ENCODE measurements at regions not wholly inside any gene's neighbourhood (a gene's known extent, or its start where the extent isn't known, plus 50 kb on each side); places are given as distances from the start of the nearest gene placed in this dataset.
A peak's percentile ranks its signal among the peaks of the same experiment; 100 is the strongest.

GRCh38 chr13:105991622-105992277 is 543.7 kb downstream of the EFNB2 start:
- no peaks in the 10 kb centered on the region for H3K9me3 ChIP-seq (ENCODE audit: control insufficient read depth, low read length)
- DNase-seq = no peak
- no peaks in the 10 kb centered on the region for H3K36me3 ChIP-seq (ENCODE audit: control insufficient read depth, insufficient read depth, low read length)
- H3K27me3 Mint-ChIP-seq (ENCODE audit: insufficient read depth) = no peaks in the 10 kb centered on the region
- no peaks in the 10 kb centered on the region for H3K9me3 Mint-ChIP-seq
- H3K4me3 ChIP-seq (ENCODE audit: low read length) = no peak overlapping the region
- TF ChIP-seq, protein P1, sequence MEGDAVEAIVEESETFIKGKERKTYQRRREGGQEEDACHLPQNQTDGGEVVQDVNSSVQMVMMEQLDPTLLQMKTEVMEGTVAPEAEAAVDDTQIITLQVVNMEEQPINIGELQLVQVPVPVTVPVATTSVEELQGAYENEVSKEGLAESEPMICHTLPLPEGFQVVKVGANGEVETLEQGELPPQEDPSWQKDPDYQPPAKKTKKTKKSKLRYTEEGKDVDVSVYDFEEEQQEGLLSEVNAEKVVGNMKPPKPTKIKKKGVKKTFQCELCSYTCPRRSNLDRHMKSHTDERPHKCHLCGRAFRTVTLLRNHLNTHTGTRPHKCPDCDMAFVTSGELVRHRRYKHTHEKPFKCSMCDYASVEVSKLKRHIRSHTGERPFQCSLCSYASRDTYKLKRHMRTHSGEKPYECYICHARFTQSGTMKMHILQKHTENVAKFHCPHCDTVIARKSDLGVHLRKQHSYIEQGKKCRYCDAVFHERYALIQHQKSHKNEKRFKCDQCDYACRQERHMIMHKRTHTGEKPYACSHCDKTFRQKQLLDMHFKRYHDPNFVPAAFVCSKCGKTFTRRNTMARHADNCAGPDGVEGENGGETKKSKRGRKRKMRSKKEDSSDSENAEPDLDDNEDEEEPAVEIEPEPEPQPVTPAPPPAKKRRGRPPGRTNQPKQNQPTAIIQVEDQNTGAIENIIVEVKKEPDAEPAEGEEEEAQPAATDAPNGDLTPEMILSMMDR (conservative IDR thresholded peaks at IDR 0.05) = no peak
- H3K27ac ChIP-seq (ENCODE audit: low read depth, low read length) = peak overlapping the region; percentile 42
- no peak overlapping the region for H3K9ac ChIP-seq (ENCODE audit: extremely low read depth, low read length, poor library complexity, severe bottlenecking)
- no peaks in the 10 kb centered on the region for H3K4me1 Mint-ChIP-seq
- no peaks in the 10 kb centered on the region for H3K4me1 ChIP-seq (ENCODE audit: control insufficient read depth, insufficient read depth, low read length)
- no peaks in the 10 kb centered on the region for H3K36me3 Mint-ChIP-seq (ENCODE audit: low read depth)
- no peaks in the 10 kb centered on the region for H3K27me3 ChIP-seq (ENCODE audit: control insufficient read depth, insufficient read depth, low read length, poor library complexity, severe bottlenecking)
- H3K27ac Mint-ChIP-seq = no peak overlapping the region
- no peak overlapping the region for H3K4me3 Mint-ChIP-seq
- WGBS, 2 experiments (ENCODE audit: insufficient coverage in 1 of 2, insufficient read length in 1 of 2) = 89% methylated on average over 4 of the region's 4 CpGs

DNA sequence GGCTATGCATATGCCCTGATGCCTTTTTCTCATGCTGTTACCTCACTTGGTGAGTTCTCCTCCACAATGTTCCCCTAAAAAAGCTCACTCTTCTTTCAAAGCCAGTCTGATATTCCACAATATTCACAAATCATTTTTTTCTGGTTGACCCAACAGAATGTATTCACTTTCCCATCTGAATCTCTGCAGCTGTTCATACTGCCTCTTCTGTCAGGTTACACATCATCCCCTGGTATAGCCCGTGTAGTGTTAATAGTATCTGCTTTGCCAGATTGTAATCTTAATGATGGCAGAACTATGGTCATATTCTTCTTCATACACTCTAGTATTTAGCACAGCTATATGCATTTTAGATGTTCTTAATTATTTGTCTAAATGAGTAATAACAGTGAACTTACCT is 544.3 kb downstream of the EFNB2 start:
- TF ChIP-seq, protein P1 (conservative IDR thresholded peaks at IDR 0.05) = no peak

DNA sequence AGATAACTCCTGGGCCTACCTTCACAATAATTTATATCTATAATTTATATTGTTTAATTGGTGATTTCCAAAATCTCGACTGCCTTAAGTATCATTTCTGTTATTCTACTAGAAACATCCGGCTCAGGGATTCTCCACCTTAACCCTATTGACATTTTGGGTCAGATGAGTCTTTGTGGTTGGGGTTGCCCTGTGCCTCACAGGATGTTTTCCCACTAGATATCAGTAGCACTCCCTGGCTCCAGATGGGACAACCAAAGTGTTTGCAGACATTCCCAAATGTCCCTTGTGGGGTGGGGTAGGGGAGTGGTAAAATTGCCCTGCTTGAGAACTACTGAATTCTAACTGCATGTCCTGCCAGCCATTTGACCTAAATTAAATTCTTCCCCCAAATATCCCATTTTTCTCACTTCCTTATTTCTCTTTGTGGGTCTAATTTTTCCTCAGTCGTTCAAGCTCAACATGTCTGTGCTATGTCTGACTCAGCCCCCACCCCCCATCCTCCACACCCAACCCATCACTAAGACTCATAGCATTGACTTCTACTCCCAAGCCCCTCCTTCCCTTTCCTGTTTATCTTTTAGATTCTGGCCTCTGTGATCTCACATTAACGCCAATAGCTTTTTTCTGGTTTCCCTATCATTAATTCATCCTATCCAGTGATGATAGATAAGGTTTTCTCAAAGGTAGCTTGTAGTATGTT is 545.1 kb downstream of the EFNB2 start:
- Mint-ChIP-seq H3K4me3 (no peak overlapping the region), H3K9me3 (no peaks in the 10 kb centered on the region), H3K27ac (no peak overlapping the region), H3K4me1 (no peaks in the 10 kb centered on the region), H3K27me3 (ENCODE audit: insufficient read depth) (no peaks in the 10 kb centered on the region), H3K36me3 (ENCODE audit: low read depth) (no peaks in the 10 kb centered on the region)
- Histone ChIP-seq H3K36me3 (ENCODE audit: control insufficient read depth, insufficient read depth, low read length) (no peaks in the 10 kb centered on the region), H3K9me3 (ENCODE audit: control insufficient read depth, low read length) (no peaks in the 10 kb centered on the region), H3K9ac (ENCODE audit: extremely low read depth, low read length, poor library complexity, severe bottlenecking) (no peak overlapping the region), H3K27me3 (ENCODE audit: control insufficient read depth, insufficient read depth, low read length, poor library complexity, severe bottlenecking) (no peaks in the 10 kb centered on the region), H3K4me3 (ENCODE audit: low read length) (no peak overlapping the region), H3K27ac (ENCODE audit: low read depth, low read length) (no peak overlapping the region), H3K4me1 (ENCODE audit: control insufficient read depth, insufficient read depth, low read length) (no peaks in the 10 kb centered on the region)
- 90 to 93% methylated on average over 2 to 3 of the region's 4 CpGs for WGBS, 2 experiments (ENCODE audit: insufficient coverage in 1 of 2, insufficient read length in 1 of 2)
- no peak for DNase-seq
- TF ChIP-seq, protein P1 (conservative IDR thresholded peaks at IDR 0.05) = no peak

More for the DNA sequence above, 544.3 kb downstream of the EFNB2 start:
- Histone ChIP-seq H3K27ac (ENCODE audit: low read depth, low read length) (no peak overlapping the region), H3K9me3 (ENCODE audit: control insufficient read depth, low read length) (no peaks in the 10 kb centered on the region), H3K27me3 (ENCODE audit: control insufficient read depth, insufficient read depth, low read length, poor library complexity, severe bottlenecking) (no peaks in the 10 kb centered on the region), H3K36me3 (ENCODE audit: control insufficient read depth, insufficient read depth, low read length) (no peaks in the 10 kb centered on the region), H3K4me1 (ENCODE audit: control insufficient read depth, insufficient read depth, low read length) (no peaks in the 10 kb centered on the region), H3K9ac (ENCODE audit: extremely low read depth, low read length, poor library complexity, severe bottlenecking) (no peak overlapping the region), H3K4me3 (ENCODE audit: low read length) (no peak overlapping the region)
- no peaks in the 10 kb centered on the region for H3K4me1 Mint-ChIP-seq
- H3K4me3 Mint-ChIP-seq = no peak overlapping the region
- H3K36me3 Mint-ChIP-seq (ENCODE audit: low read depth) = no peaks in the 10 kb centered on the region
- no peak overlapping the region for H3K27ac Mint-ChIP-seq
- WGBS, 2 experiments (ENCODE audit: insufficient coverage in 1 of 2, insufficient read length in 1 of 2) = 100% methylated on average over 1 of the region's 1 CpG; no CpG with 5 or more reads in 1 of the 2 experiments
- no peaks in the 10 kb centered on the region for H3K27me3 Mint-ChIP-seq (ENCODE audit: insufficient read depth)
- no peaks in the 10 kb centered on the region for H3K9me3 Mint-ChIP-seq
- DNase-seq = no peak

Measured in endodermal cell (in vitro differentiated cells).